DND-41 (cell line): ENCODE measurements at regions not wholly inside any gene's neighbourhood (a gene's known extent, or its start where the extent isn't known, plus 50 kb on each side); places are given as distances from the start of the nearest gene placed in this dataset.

Source experiments
- ATAC-seq: fragments of 200-7000 bp; cut with Tn5 transposase; 3 replicates; pipeline ENCODE4 v1.9.1; 2021; ENCODE audit warnings: low read depth; ENCODE audit not compliant: insufficient read depth
- DNase-seq: peaks from one replicate; pipeline ENCODE4 v3.0.0-alpha.2; 2020
- H2AFZ ChIP-seq: 2 replicates; pipeline ENCODE4 v1.6.0; 2012; ENCODE audit warnings: low read depth, low read length
- H3K27ac ChIP-seq: 2 replicates; pipeline ENCODE4 v1.5.1; 2012; ENCODE audit warnings: low read length, inconsistent platforms
- H3K27me3 ChIP-seq: fragments of 200-600 bp; sonication (generic); 2 replicates; pipeline ENCODE4 v1.6.0; 2012; ENCODE audit warnings: low read length, mild to moderate bottlenecking, inconsistent platforms; ENCODE audit not compliant: insufficient read depth, poor library complexity
- H3K36me3 ChIP-seq: 2 replicates; pipeline ENCODE4 v1.5.1; 2012; ENCODE audit warnings: low read length, inconsistent platforms; ENCODE audit not compliant: insufficient read depth
- H3K4me1 ChIP-seq: 2 replicates; pipeline ENCODE4 v1.5.1; 2012; ENCODE audit warnings: mild to moderate bottlenecking, low read length; ENCODE audit not compliant: insufficient read depth
- H3K4me2 ChIP-seq: 2 replicates; pipeline ENCODE4 v1.6.0; 2012; ENCODE audit warnings: mild to moderate bottlenecking, moderate library complexity, low read length, inconsistent platforms; ENCODE audit not compliant: insufficient read depth
- H3K4me3 ChIP-seq, 2 experiments: fragments of 200-600 bp in 1 of 2; shearing (Covaris generic) in 1 of 2; 2 replicates each; pipeline ENCODE4 v1.5.1; 2012 to 2016; ENCODE audit warnings: inconsistent platforms in 2 of 2, low read length in 2 of 2, mild to moderate bottlenecking in 2 of 2, low read depth in 1 of 2, moderate library complexity in 1 of 2
- H3K79me2 ChIP-seq: 2 replicates; pipeline ENCODE4 v1.6.0; 2012; ENCODE audit warnings: low read length, inconsistent platforms; ENCODE audit not compliant: insufficient read depth
- H3K9ac ChIP-seq: 2 replicates; pipeline ENCODE4 v1.6.0; 2012; ENCODE audit warnings: low read depth, mild to moderate bottlenecking, inconsistent platforms, low read length, moderate library complexity
- H3K9me3 ChIP-seq: 2 replicates; pipeline ENCODE4 v1.5.1; 2012; ENCODE audit warnings: low read length, moderate library complexity, mild to moderate bottlenecking, inconsistent platforms; ENCODE audit not compliant: insufficient read depth, severe bottlenecking
- H4K20me1 ChIP-seq: 2 replicates; pipeline ENCODE4 v1.6.0; 2012; ENCODE audit warnings: low read length; ENCODE audit not compliant: insufficient read depth
- EZH2 ChIP-seq: IDR thresholded peaks from 3 replicates; pipeline ENCODE4 v1.6.1; 2012; ENCODE audit warnings: borderline replicate concordance, low read depth, mild to moderate bottlenecking, moderate library complexity, low read length, inconsistent platforms; ENCODE audit not compliant: severe bottlenecking
- TF ChIP-seq, protein P1 (sequence below): IDR thresholded peaks from 2 replicates; pipeline ENCODE4 v1.5.1; 2012; ENCODE audit warnings: borderline replicate concordance, low read length, moderate library complexity, mild to moderate bottlenecking; ENCODE audit not compliant: poor library complexity, severe bottlenecking; ENCODE audit errors: extremely low read depth

DNA sequence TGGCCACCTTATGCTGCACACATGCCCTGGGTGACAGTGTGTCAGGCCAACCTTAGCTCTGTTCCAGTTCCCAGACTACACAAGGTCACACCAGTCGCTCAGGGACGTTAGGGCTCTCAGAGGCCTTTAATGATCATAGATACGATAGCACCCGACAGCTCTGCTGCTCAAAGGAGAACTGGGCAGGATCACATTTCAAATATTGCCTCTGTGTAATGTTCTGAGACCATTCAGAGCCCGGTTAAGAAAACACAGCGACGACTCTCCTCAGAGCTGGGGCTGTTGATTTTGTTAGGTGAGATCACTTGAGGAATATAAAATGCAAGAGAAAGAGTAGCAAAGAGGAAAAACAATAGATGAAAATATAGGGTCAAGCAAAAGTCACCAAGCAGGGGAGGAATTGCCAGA, 166.6 kb upstream of the TANK start:
- TF ChIP-seq, protein P1, sequence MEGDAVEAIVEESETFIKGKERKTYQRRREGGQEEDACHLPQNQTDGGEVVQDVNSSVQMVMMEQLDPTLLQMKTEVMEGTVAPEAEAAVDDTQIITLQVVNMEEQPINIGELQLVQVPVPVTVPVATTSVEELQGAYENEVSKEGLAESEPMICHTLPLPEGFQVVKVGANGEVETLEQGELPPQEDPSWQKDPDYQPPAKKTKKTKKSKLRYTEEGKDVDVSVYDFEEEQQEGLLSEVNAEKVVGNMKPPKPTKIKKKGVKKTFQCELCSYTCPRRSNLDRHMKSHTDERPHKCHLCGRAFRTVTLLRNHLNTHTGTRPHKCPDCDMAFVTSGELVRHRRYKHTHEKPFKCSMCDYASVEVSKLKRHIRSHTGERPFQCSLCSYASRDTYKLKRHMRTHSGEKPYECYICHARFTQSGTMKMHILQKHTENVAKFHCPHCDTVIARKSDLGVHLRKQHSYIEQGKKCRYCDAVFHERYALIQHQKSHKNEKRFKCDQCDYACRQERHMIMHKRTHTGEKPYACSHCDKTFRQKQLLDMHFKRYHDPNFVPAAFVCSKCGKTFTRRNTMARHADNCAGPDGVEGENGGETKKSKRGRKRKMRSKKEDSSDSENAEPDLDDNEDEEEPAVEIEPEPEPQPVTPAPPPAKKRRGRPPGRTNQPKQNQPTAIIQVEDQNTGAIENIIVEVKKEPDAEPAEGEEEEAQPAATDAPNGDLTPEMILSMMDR = no peak
- no peak for TF ChIP-seq EZH2
- no peak for ATAC-seq
- Histone ChIP-seq H3K4me3 (no peak overlapping the region), H3K27ac (no peak overlapping the region), H3K4me2 (no peak overlapping the region), H3K36me3 (no peaks in the 10 kb centered on the region), H3K79me2 (no peaks in the 10 kb centered on the region), H3K9me3 (no peaks in the 10 kb centered on the region), H3K4me1 (peaks cover 5% of the 10 kb centered on the region), H3K27me3 (no peaks in the 10 kb centered on the region), H2AFZ (peak overlapping the region; percentile 60), H4K20me1 (no peaks in the 10 kb centered on the region), H3K9ac (no peak overlapping the region; the same call in 1 of the 2 replicates)
- DNase-seq = no peak

DNA sequence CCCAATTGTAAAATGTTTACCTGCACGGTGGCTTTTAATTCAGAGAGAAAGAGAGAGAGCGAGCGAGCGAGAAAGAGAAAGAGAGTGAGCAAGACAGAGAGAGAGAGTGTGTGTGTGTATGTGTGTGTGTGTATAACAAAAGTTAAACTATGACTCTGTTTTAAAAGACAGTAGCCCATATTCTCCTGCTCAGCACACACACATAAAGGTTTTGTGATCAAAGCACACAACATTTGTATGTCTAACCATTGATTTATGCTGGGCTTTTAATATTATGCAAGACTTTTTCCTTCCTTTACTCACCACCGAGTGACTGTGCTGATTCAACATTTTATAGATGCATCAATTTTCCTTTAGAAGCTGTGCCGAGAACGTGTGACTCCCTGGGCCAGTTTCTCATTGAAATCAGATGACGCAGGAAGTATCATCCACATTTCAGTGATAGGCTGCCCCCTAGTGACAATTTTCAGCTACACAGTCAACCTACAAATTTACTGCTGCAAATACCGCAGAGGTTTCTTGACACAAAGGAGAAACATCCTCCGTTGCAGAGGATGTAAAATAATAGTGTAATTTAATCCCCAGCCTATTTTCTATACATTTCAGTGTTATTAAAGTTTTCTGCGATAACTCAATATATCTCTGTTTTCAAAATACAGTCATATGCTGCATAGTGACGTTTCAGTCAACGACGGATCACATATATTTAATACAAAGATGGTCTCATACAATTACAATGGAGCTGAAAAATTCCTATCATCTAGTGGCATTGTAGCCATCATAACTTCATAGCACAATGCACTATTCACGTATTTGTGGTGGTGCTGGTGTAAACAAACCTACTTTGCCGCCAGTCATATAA, 165.9 kb upstream of the TANK start:
- H3K4me2 ChIP-seq = peak overlapping the region; percentile 53
- no peak overlapping the region; the same call in 1 of the 2 replicates for H3K9ac ChIP-seq
- peaks cover 5% of the 10 kb centered on the region for H3K4me1 ChIP-seq
- DNase-seq (peak; percentile 78), ATAC-seq (peak; percentile 95)
- no peak overlapping the region for H3K4me3 ChIP-seq
- H4K20me1 ChIP-seq = no peaks in the 10 kb centered on the region
- H3K36me3 ChIP-seq = no peaks in the 10 kb centered on the region
- no peaks in the 10 kb centered on the region for H3K27me3 ChIP-seq
- H3K9me3 ChIP-seq = no peaks in the 10 kb centered on the region
- peak overlapping the region; percentile 60 for H2AFZ ChIP-seq
- H3K27ac ChIP-seq = peak overlapping the region; percentile 17; the same call in 1 of the 2 replicates
- TF ChIP-seq EZH2 = no peak
- TF ChIP-seq, protein P1 = peak; percentile 95
- H3K79me2 ChIP-seq = no peaks in the 10 kb centered on the region

DNA sequence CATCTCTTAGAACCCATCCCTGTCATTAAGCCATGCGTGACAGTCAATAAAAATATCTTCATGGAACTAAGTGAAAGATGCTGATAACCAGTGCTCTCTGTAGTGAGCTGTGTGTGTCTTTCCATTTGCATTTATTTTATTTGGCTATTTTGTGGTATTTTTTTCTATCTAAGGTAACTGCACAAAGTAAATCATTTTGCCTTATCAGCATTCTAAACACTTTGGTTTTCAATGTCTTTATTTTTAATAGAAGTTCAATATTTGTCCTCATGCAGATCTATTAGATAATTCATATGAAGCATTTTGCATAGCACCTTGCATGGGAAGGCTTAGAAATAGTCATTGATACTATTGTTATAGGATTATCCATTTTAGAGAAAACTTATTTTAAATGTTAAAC, 163.6 kb upstream of the TANK start:
- no peak for ATAC-seq
- no peaks in the 10 kb centered on the region for H3K79me2 ChIP-seq
- no peaks in the 10 kb centered on the region for H3K36me3 ChIP-seq
- no peak overlapping the region for H2AFZ ChIP-seq
- no peak overlapping the region for H3K4me2 ChIP-seq
- no peaks in the 10 kb centered on the region for H4K20me1 ChIP-seq
- TF ChIP-seq EZH2 = no peak
- TF ChIP-seq, protein P1 = no peak
- peaks cover 5% of the 10 kb centered on the region for H3K4me1 ChIP-seq
- no peak overlapping the region for H3K4me3 ChIP-seq
- H3K9ac ChIP-seq = no peak overlapping the region
- H3K9me3 ChIP-seq = no peaks in the 10 kb centered on the region
- H3K27me3 ChIP-seq = no peaks in the 10 kb centered on the region
- H3K27ac ChIP-seq = no peak overlapping the region
- no peak for DNase-seq
